WTC11 (cell line): ENCODE measurements at regions not wholly inside any gene's neighbourhood (a gene's known extent, or its start where the extent isn't known, plus 50 kb on each side); places are given as distances from the start of the nearest gene placed in this dataset.

Source experiments
- ATF2 ChIP-seq: sonication (generic); formaldehyde crosslinking; IDR thresholded peaks from 2 replicates; pipeline ENCODE4 v1.8.1; 2022; ENCODE audit warnings: low read depth, missing genetic modification reagents, borderline replicate concordance
- ATF3 ChIP-seq: sonication (generic); formaldehyde crosslinking; conservative IDR thresholded peaks from 2 replicates; pipeline ENCODE4 v1.8.1; 2022; ENCODE audit warnings: mild to moderate bottlenecking, missing genetic modification reagents
- CTCF ChIP-seq: fragments of 200-600 bp; IDR thresholded peaks from 2 replicates; pipeline ENCODE4 v1.8.0; 2022; ENCODE audit warnings: antibody characterized with exemption
- ETV6 ChIP-seq: sonication (generic); formaldehyde crosslinking; IDR thresholded peaks from 2 replicates; pipeline ENCODE4 v1.8.1; 2022; ENCODE audit warnings: mild to moderate bottlenecking, missing genetic modification reagents
- JUN ChIP-seq: sonication (generic); formaldehyde crosslinking; IDR thresholded peaks from 2 replicates; pipeline ENCODE4 v1.8.0; 2023; ENCODE audit warnings: mild to moderate bottlenecking, missing genetic modification reagents
- SP1 ChIP-seq: sonication (generic); formaldehyde crosslinking; conservative IDR thresholded peaks from 2 replicates; pipeline ENCODE4 v1.8.1; 2022; ENCODE audit warnings: missing genetic modification reagents
- TEAD4 ChIP-seq: sonication (generic); formaldehyde crosslinking; IDR thresholded peaks from 2 replicates; pipeline ENCODE4 v1.8.0; 2022; ENCODE audit warnings: mild to moderate bottlenecking, missing genetic modification reagents

- no peak for TF ChIP-seq TEAD4 (CRISPR knock-in tag)
- TF ChIP-seq JUN (CRISPR knock-in tag) = no peak
- no peak for TF ChIP-seq ETV6
- no peak for TF ChIP-seq CTCF
- TF ChIP-seq SP1 (CRISPR knock-in tag) = no peak
- TF ChIP-seq ATF3 = no peak
- TF ChIP-seq ATF2 = no peak
Observed at GRCh38 chr7:17444673-17445072, 146.2 kb downstream of the AHR start.
